ENCODE measurements at regions not wholly inside any gene's neighbourhood (a gene's known extent, or its start where the extent isn't known, plus 50 kb on each side); places are given as distances from the start of the nearest gene placed in this dataset.

- TF ChIP-seq CTCF (IDR thresholded peaks at IDR 0.05) (no peak), POLR2A (IDR thresholded peaks at IDR 0.05) (no peak), POLR2AphosphoS5 (IDR thresholded peaks at IDR 0.05) (no peak), EP300 (IDR thresholded peaks at IDR 0.05) (no peak)
These were observed 1595.5 kb upstream of the TENM4 start for GRCh38 chr11:81036168-81036870.
